GM21381 (cell line): ENCODE measurements at regions not wholly inside any gene's neighbourhood (a gene's known extent, or its start where the extent isn't known, plus 50 kb on each side); places are given as distances from the start of the nearest gene placed in this dataset.
A peak's percentile ranks its signal among the peaks of the same experiment; 100 is the strongest.
"Not testable (repeated sequence)": the region's sequence is repeated elsewhere in the genome, so short reads cannot be mapped to it uniquely, and the experiment has no call there.

ENCODE experiments used
- ATAC-seq: cut with Tn5 transposase; IDR thresholded peaks from one replicate; pipeline ENCODE4 v1.9.1; 2021; ENCODE audit warnings: mild to moderate bottlenecking, moderate library complexity; ENCODE audit not compliant: unreplicated experiment

- ATAC-seq = peak; percentile 93
These were observed 61.2 kb upstream of the MRPS9 start for GRCh38 chr2:104976603-104977120.

- no peak for ATAC-seq
These were observed 59.9 kb upstream of the MRPS9 start for GRCh38 chr2:104977958-104978357.

GRCh38 chr2:104979786-104980185 lies 58.1 kb upstream of the MRPS9 start:
- ATAC-seq = not testable (repeated sequence)

GRCh38 chr2:104982111-104982510 lies 55.8 kb upstream of the MRPS9 start:
- no peak for ATAC-seq
